Esophagus squamous epithelium (tissue), 5 donors: ENCODE measurements at regions not wholly inside any gene's neighbourhood (a gene's known extent, or its start where the extent isn't known, plus 50 kb on each side); places are given as distances from the start of the nearest gene placed in this dataset.

Experiments used
- DNase-seq: peaks from one replicate; lab custom pipeline; 2025; lab: John Stamatoyannopoulos, UW
- H3K27ac ChIP-seq, 4 donors: fragments of 200-600 bp; sonication (generic); one replicate each; pipeline ENCODE4 v1.5.1; 2016 to 2019; ENCODE audit warnings: mild to moderate bottlenecking in 1 of 4
- H3K27me3 ChIP-seq, 4 donors: fragments of 200-600 bp; sonication (generic); 1 replicate in 3 of 4; 2 replicates in 1 of 4; pipeline versions ENCODE4 v1.5.1 to v1.6.0; 2017 to 2021; ENCODE audit warnings: antibody characterized with exemption in 1 of 4
- H3K36me3 ChIP-seq, 3 donors: fragments of 200-600 bp; sonication (generic); one replicate each; pipeline ENCODE4 v1.5.1; 2016 to 2019
- H3K4me1 ChIP-seq, 3 donors: fragments of 200-600 bp; sonication (generic); one replicate each; pipeline ENCODE4 v1.5.1; 2017 to 2019
- H3K4me3 ChIP-seq, 4 donors: fragments of 200-600 bp; sonication (generic); 1 replicate in 3 of 4; 2 replicates in 1 of 4; pipeline ENCODE4 v1.5.1; 2016 to 2019; ENCODE audit warnings: mild to moderate bottlenecking in 2 of 4, moderate library complexity in 1 of 4
- H3K9me3 ChIP-seq, 3 donors: fragments of 200-600 bp; sonication (generic); one replicate each; pipeline ENCODE4 v1.5.1; 2016 to 2019
- CTCF ChIP-seq, 6 experiments: fragments of 450-650 bp in 4 of 6; fragments of 200-600 bp in 2 of 6; sonication (generic) in 2 of 6; IDR thresholded peaks; one replicate each; pipeline ENCODE4 v1.5.1; 2016 to 2019; ENCODE audit warnings: antibody characterized with exemption in 6 of 6, mild to moderate bottlenecking in 4 of 6, moderate library complexity in 4 of 6
- POLR2A ChIP-seq, 4 donors: fragments of 450-650 bp; IDR thresholded peaks; one replicate each; pipeline ENCODE4 v1.6.1; 2017; ENCODE audit warnings: antibody characterized with exemption in 4 of 4, mild to moderate bottlenecking in 4 of 4, moderate library complexity in 3 of 4
- WGBS, 2 donors: methylation state at CpG; one replicate each; pipeline ENCODE4 v1.1.5; 2018; 5-methylcytosine and 5-hydroxymethylcytosine counted together
- intact Hi-C: fragments of 100-400 bp; cut with DNase I; formaldehyde crosslinking; loops from one replicate; pipeline ENCODE4 v1.15.0; 2022
- donor health status: DM: yes; HTN: yes; CAD: no.

GRCh38 chr18:68121826-68122225, 593.1 kb downstream of the TMX3 start:
- H3K9me3 ChIP-seq: no peaks in the 10 kb centered on the region
- no peak for DNase-seq
- TF ChIP-seq POLR2A (IDR thresholded peaks at IDR 0.05): no peak
- no peak for TF ChIP-seq CTCF (IDR thresholded peaks at IDR 0.05)
- H3K36me3 ChIP-seq: no peaks in the 10 kb centered on the region
- intact Hi-C loops: no loop called here
- H3K27me3 ChIP-seq: no peaks in the 10 kb centered on the region
- H3K4me1 ChIP-seq: no peaks in the 10 kb centered on the region
- WGBS, 2 donors: 79 to 88% methylated on average over 1 of the region's 1 CpG
- H3K4me3 ChIP-seq: no peak overlapping the region
- no peak overlapping the region for H3K27ac ChIP-seq

GRCh38 chr18:68121308-68121707, 593.6 kb downstream of the TMX3 start:
- intact Hi-C loops: no loop called here
- H3K4me1 ChIP-seq: no peaks in the 10 kb centered on the region
- 66 to 75% methylated on average over 5 of the region's 5 CpGs for WGBS, 2 donors
- H3K9me3 ChIP-seq: no peaks in the 10 kb centered on the region
- TF ChIP-seq POLR2A (IDR thresholded peaks at IDR 0.05): no peak
- DNase-seq: no peak
- H3K36me3 ChIP-seq: no peaks in the 10 kb centered on the region
- H3K27ac ChIP-seq: no peak overlapping the region
- no peak overlapping the region for H3K4me3 ChIP-seq
- no peaks in the 10 kb centered on the region for H3K27me3 ChIP-seq

GRCh38 chr18:68114989-68115388, 598.5 kb upstream of the DSEL start:
- TF ChIP-seq CTCF (IDR thresholded peaks at IDR 0.05) (no peak), POLR2A (IDR thresholded peaks at IDR 0.05) (no peak)
- intact Hi-C loops: no loop called here
- 56 to 70% methylated on average over 2 of the region's 2 CpGs for WGBS, 2 donors
- Histone ChIP-seq H3K27ac (no peak overlapping the region), H3K4me1 (no peaks in the 10 kb centered on the region), H3K4me3 (no peak overlapping the region), H3K36me3 (no peaks in the 10 kb centered on the region), H3K9me3 (no peaks in the 10 kb centered on the region), H3K27me3 (no peaks in the 10 kb centered on the region)
- no peak for DNase-seq

- Histone ChIP-seq H3K4me3 (no peak overlapping the region), H3K27ac (no peak overlapping the region), H3K4me1 (no peaks in the 10 kb centered on the region), H3K9me3 (no peaks in the 10 kb centered on the region), H3K27me3 (no peaks in the 10 kb centered on the region), H3K36me3 (no peaks in the 10 kb centered on the region)
- intact Hi-C loops: no loop called here
- TF ChIP-seq POLR2A (IDR thresholded peaks at IDR 0.05) (no peak), CTCF (IDR thresholded peaks at IDR 0.05) (no peak)
- no peak for DNase-seq
- 64 to 87% methylated on average over 4 of the region's 4 CpGs for WGBS, 2 donors
Observed at GRCh38 chr18:68104036-68104435, 587.5 kb upstream of the DSEL start.

GRCh38 chr18:68103561-68103960, 587.0 kb upstream of the DSEL start:
- no peak for TF ChIP-seq CTCF (IDR thresholded peaks at IDR 0.05)
- no peak for TF ChIP-seq POLR2A (IDR thresholded peaks at IDR 0.05)
- intact Hi-C loops: no loop called here
- Histone ChIP-seq H3K27me3 (no peaks in the 10 kb centered on the region), H3K4me3 (no peak overlapping the region), H3K9me3 (no peaks in the 10 kb centered on the region), H3K36me3 (no peaks in the 10 kb centered on the region), H3K27ac (no peak overlapping the region), H3K4me1 (no peaks in the 10 kb centered on the region)
- DNase-seq: no peak
- 24 to 41% methylated on average over 2 of the region's 2 CpGs for WGBS, 2 donors

- Histone ChIP-seq H3K27me3 (no peaks in the 10 kb centered on the region), H3K9me3 (no peaks in the 10 kb centered on the region), H3K36me3 (no peaks in the 10 kb centered on the region), H3K4me1 (no peaks in the 10 kb centered on the region), H3K4me3 (no peak overlapping the region), H3K27ac (no peak overlapping the region)
- 58 to 60% methylated on average over 4 of the region's 4 CpGs for WGBS, 2 donors
- intact Hi-C loops: no loop called here
- TF ChIP-seq POLR2A (IDR thresholded peaks at IDR 0.05) (no peak), CTCF (IDR thresholded peaks at IDR 0.05) (no peak)
- DNase-seq: no peak
Observed at GRCh38 chr18:68102117-68102516, 585.6 kb upstream of the DSEL start.
